ENCODE measurements at regions not wholly inside any gene's neighbourhood (a gene's known extent, or its start where the extent isn't known, plus 50 kb on each side); places are given as distances from the start of the nearest gene placed in this dataset.

- TF ChIP-seq ASH2L (IDR thresholded peaks at IDR 0.05; ENCODE audit: insufficient read length, low read depth, low read length), result no peak
- TF ChIP-seq SUZ12 (IDR thresholded peaks at IDR 0.05; ENCODE audit: low read depth, low read length), result no peak
- TF ChIP-seq, protein P1, sequence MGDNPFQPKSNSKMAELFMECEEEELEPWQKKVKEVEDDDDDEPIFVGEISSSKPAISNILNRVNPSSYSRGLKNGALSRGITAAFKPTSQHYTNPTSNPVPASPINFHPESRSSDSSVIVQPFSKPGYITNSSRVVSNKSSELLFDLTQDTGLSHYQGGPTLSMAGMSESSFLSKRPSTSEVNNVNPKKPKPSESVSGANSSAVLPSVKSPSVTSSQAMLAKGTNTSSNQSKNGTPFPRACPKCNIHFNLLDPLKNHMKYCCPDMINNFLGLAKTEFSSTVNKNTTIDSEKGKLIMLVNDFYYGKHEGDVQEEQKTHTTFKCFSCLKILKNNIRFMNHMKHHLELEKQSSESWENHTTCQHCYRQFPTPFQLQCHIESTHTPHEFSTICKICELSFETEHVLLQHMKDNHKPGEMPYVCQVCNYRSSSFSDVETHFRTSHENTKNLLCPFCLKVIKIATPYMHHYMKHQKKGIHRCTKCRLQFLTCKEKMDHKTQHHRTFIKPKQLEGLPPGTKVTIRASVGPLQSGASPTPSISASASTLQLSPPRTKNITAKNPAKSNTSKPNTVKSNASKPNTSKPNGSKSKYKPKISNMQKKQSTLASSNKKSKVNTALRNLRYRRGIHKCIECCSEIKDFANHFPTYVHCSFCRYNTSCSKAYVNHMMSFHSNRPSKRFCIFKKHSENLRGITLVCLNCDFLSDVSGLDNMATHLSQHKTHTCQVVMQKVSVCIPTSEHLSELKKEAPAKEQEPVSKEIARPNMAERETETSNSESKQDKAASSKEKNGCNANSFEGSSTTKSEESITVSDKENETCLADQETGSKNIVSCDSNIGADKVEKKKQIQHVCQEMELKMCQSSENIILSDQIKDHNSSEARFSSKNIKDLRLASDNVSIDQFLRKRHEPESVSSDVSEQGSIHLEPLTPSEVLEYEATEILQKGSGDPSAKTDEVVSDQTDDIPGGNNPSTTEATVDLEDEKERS (CRISPR knock-in tag; IDR thresholded peaks at IDR 0.05), result no peak
- no peak for TF ChIP-seq CTCF (CRISPR knock-in tag; IDR thresholded peaks at IDR 0.05)
- TF ChIP-seq MXI1 (IDR thresholded peaks at IDR 0.05; ENCODE audit: borderline replicate concordance, low read depth, low read length), result no peak
- TF ChIP-seq POLR2AphosphoS5 (IDR thresholded peaks at IDR 0.05; ENCODE audit: low read depth, low read length), result no peak
Measured at GRCh38 chr15:36498401-36498800, 81.0 kb upstream of the CDIN1 start.

Measured in HepG2 (cell line).